Occipital lobe (tissue), 1 donor: ENCODE measurements at regions not wholly inside any gene's neighbourhood (a gene's known extent, or its start where the extent isn't known, plus 50 kb on each side); places are given as distances from the start of the nearest gene placed in this dataset.
"Not testable (repeated sequence)": the region's sequence is repeated elsewhere in the genome, so short reads cannot be mapped to it uniquely, and the experiment has no call there.

Source experiments
- DNase-seq: peaks from one replicate; lab custom pipeline; 2025; lab: John Stamatoyannopoulos, UW

- DNase-seq = no peak
Observed at GRCh38 chr18:60018618-60019462, 119.0 kb downstream of the PMAIP1 start.

GRCh38 chr18:60018134-60018533, 118.3 kb downstream of the PMAIP1 start:
- DNase-seq = not testable (repeated sequence)

GRCh38 chr18:60017371-60017770, 117.6 kb downstream of the PMAIP1 start:
- no peak for DNase-seq

- not testable (repeated sequence) for DNase-seq
Observed at GRCh38 chr18:60015826-60016225, 116.0 kb downstream of the PMAIP1 start.

GRCh38 chr18:60013148-60013547, 113.4 kb downstream of the PMAIP1 start:
- DNase-seq = not testable (repeated sequence)

GRCh38 chr18:60010984-60011383, 111.2 kb downstream of the PMAIP1 start:
- DNase-seq = no peak

GRCh38 chr18:60010513-60010912, 110.7 kb downstream of the PMAIP1 start:
- DNase-seq = no peak

- no peak for DNase-seq
Observed at GRCh38 chr18:60007661-60008060, 107.9 kb downstream of the PMAIP1 start.

- no peak for DNase-seq
Observed at GRCh38 chr18:60003610-60004185, 103.9 kb downstream of the PMAIP1 start.

GRCh38 chr18:59996370-59996966, 96.7 kb downstream of the PMAIP1 start:
- DNase-seq = no peak

- no peak for DNase-seq
Observed at GRCh38 chr18:59994357-59994756, 94.6 kb downstream of the PMAIP1 start.

- DNase-seq = no peak
Observed at GRCh38 chr18:59993560-59993959, 93.8 kb downstream of the PMAIP1 start.

GRCh38 chr18:59990121-59990823, 90.5 kb downstream of the PMAIP1 start:
- no peak for DNase-seq

- no peak for DNase-seq
Observed at GRCh38 chr18:59988098-59988706, 88.4 kb downstream of the PMAIP1 start.

- no peak for DNase-seq
Observed at GRCh38 chr18:59987102-59987501, 87.3 kb downstream of the PMAIP1 start.

- no peak for DNase-seq
Observed at GRCh38 chr18:59986139-59986538, 86.3 kb downstream of the PMAIP1 start.

- no peak for DNase-seq
Observed at GRCh38 chr18:59985289-59985688, 85.5 kb downstream of the PMAIP1 start.

- DNase-seq = no peak
Observed at GRCh38 chr18:59983506-59983905, 83.7 kb downstream of the PMAIP1 start.

GRCh38 chr18:59980188-59980637, 80.4 kb downstream of the PMAIP1 start:
- DNase-seq = no peak

- DNase-seq = no peak
Observed at GRCh38 chr18:59971871-59972428, 72.2 kb downstream of the PMAIP1 start.

- not testable (repeated sequence) for DNase-seq
Observed at GRCh38 chr18:59971144-59971543, 71.3 kb downstream of the PMAIP1 start.
